ENCODE measurements at regions not wholly inside any gene's neighbourhood (a gene's known extent, or its start where the extent isn't known, plus 50 kb on each side); places are given as distances from the start of the nearest gene placed in this dataset.

- ChIA-PET POLR2A (no interaction called here), CTCF (no interaction called here)
- H3K9me3 ChIP-seq (ENCODE audit: control insufficient read depth in 1 of 2, insufficient read depth in 1 of 2, low read length in 2 of 2) = peaks cover 0 to 25% of the 10 kb centered on the region in 2 experiments
- H3K4me3 ChIP-seq (ENCODE audit: low read length) = no peak overlapping the region
- intact Hi-C loops (cut with DNase I, micrococcal nuclease) = no loop called here
- Mint-ChIP-seq H3K4me3 (no peak overlapping the region), H3K27me3 (peaks cover 4% of the 10 kb centered on the region), H3K9me3 (peaks cover 2% of the 10 kb centered on the region), H3K27ac (no peak overlapping the region), H3K36me3 (ENCODE audit: low read depth) (no peaks in the 10 kb centered on the region), H3K4me1 (ENCODE audit: low read depth) (no peaks in the 10 kb centered on the region)
- H3K27me3 ChIP-seq (ENCODE audit: control insufficient read depth in 1 of 2, insufficient read depth in 2 of 2, low read length in 2 of 2) = no peaks in the 10 kb centered on the region
- H3K4me1 ChIP-seq (ENCODE audit: insufficient read depth, low read length) = no peaks in the 10 kb centered on the region
- no peak overlapping the region for H3K27ac ChIP-seq (ENCODE audit: low read depth in 1 of 2, low read length in 2 of 2)
- H3K36me3 ChIP-seq (ENCODE audit: insufficient read depth, low read length) = no peaks in the 10 kb centered on the region
- TF ChIP-seq CTCF (IDR thresholded peaks at IDR 0.05) = no peak
- ATAC-seq (ENCODE audit: poor library complexity) (no peak), DNase-seq (no peak)
Observed at GRCh38 chr9:16217943-16218701, 652.3 kb downstream of the BNC2 start.

GRCh38 chr9:16221366-16221765 is 649.1 kb downstream of the BNC2 start:
- no peaks in the 10 kb centered on the region for H3K27me3 ChIP-seq (ENCODE audit: control insufficient read depth in 1 of 2, insufficient read depth in 2 of 2, low read length in 2 of 2)
- H3K4me3 Mint-ChIP-seq = no peak overlapping the region
- H3K4me1 Mint-ChIP-seq (ENCODE audit: low read depth) = no peaks in the 10 kb centered on the region
- H3K9me3 Mint-ChIP-seq = peaks cover 4% of the 10 kb centered on the region
- ChIA-PET POLR2A (no interaction called here), CTCF (no interaction called here)
- peaks cover 4% of the 10 kb centered on the region for H3K27me3 Mint-ChIP-seq
- no peak for TF ChIP-seq CTCF (IDR thresholded peaks at IDR 0.05)
- H3K27ac ChIP-seq (ENCODE audit: low read depth in 1 of 2, low read length in 2 of 2) = no peak overlapping the region
- H3K4me1 ChIP-seq (ENCODE audit: insufficient read depth, low read length) = no peaks in the 10 kb centered on the region
- peaks cover 0 to 18% of the 10 kb centered on the region in 2 experiments for H3K9me3 ChIP-seq (ENCODE audit: control insufficient read depth in 1 of 2, insufficient read depth in 1 of 2, low read length in 2 of 2)
- H3K36me3 Mint-ChIP-seq (ENCODE audit: low read depth) = no peaks in the 10 kb centered on the region
- intact Hi-C loops (cut with DNase I, micrococcal nuclease) = no loop called here
- no peak overlapping the region for H3K27ac Mint-ChIP-seq
- no peak for DNase-seq
- H3K4me3 ChIP-seq (ENCODE audit: low read length) = no peak overlapping the region
- no peak for ATAC-seq (ENCODE audit: poor library complexity)
- no peaks in the 10 kb centered on the region for H3K36me3 ChIP-seq (ENCODE audit: insufficient read depth, low read length)

GRCh38 chr9:16221822-16222547 is 648.5 kb downstream of the BNC2 start:
- no peak for TF ChIP-seq CTCF (IDR thresholded peaks at IDR 0.05)
- no peaks in the 10 kb centered on the region for H3K27me3 ChIP-seq (ENCODE audit: control insufficient read depth in 1 of 2, insufficient read depth in 2 of 2, low read length in 2 of 2)
- no peak overlapping the region for H3K4me3 ChIP-seq (ENCODE audit: low read length)
- H3K9me3 Mint-ChIP-seq = peaks cover 6% of the 10 kb centered on the region
- CTCF ChIA-PET = no interaction called here
- no peak overlapping the region for H3K4me3 Mint-ChIP-seq
- H3K27ac Mint-ChIP-seq = no peak overlapping the region
- no peaks in the 10 kb centered on the region for H3K4me1 Mint-ChIP-seq (ENCODE audit: low read depth)
- H3K27me3 Mint-ChIP-seq = peaks cover 4% of the 10 kb centered on the region
- DNase-seq (no peak), ATAC-seq (ENCODE audit: poor library complexity) (no peak)
- POLR2A ChIA-PET = no interaction called here
- peaks cover 0 to 18% of the 10 kb centered on the region in 2 experiments for H3K9me3 ChIP-seq (ENCODE audit: control insufficient read depth in 1 of 2, insufficient read depth in 1 of 2, low read length in 2 of 2)
- H3K4me1 ChIP-seq (ENCODE audit: insufficient read depth, low read length) = no peaks in the 10 kb centered on the region
- H3K36me3 ChIP-seq (ENCODE audit: insufficient read depth, low read length) = no peaks in the 10 kb centered on the region
- no peaks in the 10 kb centered on the region for H3K36me3 Mint-ChIP-seq (ENCODE audit: low read depth)
- H3K27ac ChIP-seq (ENCODE audit: low read depth in 1 of 2, low read length in 2 of 2) = no peak overlapping the region
- intact Hi-C loops (cut with DNase I, micrococcal nuclease) = no loop called here

All from CD4-positive, alpha-beta T cell (primary cell).